ENCODE measurements at regions not wholly inside any gene's neighbourhood (a gene's known extent, or its start where the extent isn't known, plus 50 kb on each side); places are given as distances from the start of the nearest gene placed in this dataset.
"Not testable (repeated sequence)": the region's sequence is repeated elsewhere in the genome, so short reads cannot be mapped to it uniquely, and the experiment has no call there.

DNA sequence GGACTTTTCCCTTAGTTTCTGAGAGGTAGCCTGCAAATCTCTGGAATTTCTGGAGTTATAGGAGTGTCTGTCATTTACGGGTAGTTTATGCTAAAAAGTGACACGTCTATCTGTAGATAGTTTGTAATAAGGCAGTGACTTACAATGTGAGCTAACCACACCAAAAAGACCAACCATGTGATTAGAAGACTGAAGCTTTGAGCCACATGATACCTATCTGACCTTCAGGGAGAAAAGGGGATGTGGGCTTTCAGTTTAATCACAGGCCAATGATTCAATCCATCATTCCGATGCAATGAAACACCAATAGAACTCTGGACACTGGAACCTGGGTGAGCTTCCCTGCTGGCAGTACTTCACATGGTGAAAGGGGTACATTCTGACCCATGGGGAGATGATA, 254.6 kb upstream of the GK2 start:
- DNase-seq (ENCODE audit: low read depth) = no peak

DNA sequence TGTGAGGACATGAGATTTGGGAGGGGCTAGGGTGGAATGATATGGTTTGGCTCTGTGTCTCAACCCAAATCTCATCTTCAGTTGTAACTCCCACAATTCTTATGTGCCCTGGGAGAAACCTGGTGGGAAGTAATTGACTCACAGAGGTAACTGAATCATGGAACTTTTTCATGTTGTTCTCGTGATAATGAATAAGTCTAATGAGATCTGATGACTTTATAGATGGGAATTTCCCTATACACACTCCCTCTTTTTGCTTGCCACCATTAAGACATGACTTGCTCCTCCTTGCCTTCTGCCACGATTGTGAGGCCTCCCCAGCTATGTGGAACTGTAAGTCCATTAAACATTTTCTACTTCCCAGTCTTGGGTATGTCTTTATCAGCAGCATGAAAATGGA, 253.2 kb upstream of the GK2 start:
- no peak for DNase-seq (ENCODE audit: low read depth)

DNA sequence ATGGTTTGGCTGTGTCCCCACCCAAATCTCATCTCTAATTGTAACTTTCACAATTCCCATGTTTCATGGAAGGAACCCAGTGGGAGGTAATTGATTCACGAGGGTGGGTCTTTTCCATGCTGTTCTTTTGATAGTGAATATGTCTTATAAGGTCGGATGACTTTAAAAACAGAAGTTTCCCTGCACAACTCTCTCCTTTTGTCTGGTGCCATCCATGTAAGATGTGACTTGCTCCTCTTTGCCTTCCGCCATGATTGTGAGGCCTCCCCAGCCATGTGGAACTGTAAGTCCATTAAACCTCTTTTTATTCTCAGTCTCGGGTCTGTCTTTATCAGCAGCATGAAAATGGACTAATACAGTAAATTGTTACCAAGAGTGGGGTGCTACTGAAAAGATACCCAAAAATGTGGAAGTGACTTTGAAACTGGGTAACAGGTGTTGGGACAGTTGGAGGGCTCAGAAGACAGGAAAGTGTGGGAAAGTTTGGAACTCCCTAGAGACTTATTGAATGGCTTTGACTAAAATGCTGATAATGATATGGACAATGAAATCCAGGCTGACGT, 251.4 kb upstream of the GK2 start:
- DNase-seq (ENCODE audit: low read depth) = not testable (repeated sequence)

DNA sequence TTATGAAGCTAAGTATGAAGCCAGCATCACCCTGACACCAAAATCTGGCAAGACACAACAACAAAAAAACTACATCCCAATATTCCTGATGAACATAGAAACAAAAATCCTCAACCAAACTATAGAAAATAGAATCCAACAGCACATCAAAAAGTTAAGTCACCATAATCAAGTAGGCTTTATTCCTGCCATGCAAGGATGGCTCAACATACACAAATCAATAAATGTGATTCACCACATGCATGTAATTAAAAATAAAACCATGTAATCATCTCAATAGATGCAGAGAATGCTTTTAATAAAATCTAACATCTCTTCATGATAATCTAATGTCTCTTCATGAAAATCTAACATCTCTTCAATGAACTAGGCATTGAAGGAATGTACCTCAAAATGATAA, 249.4 kb upstream of the GK2 start:
- DNase-seq (ENCODE audit: low read depth) = no peak

DNA sequence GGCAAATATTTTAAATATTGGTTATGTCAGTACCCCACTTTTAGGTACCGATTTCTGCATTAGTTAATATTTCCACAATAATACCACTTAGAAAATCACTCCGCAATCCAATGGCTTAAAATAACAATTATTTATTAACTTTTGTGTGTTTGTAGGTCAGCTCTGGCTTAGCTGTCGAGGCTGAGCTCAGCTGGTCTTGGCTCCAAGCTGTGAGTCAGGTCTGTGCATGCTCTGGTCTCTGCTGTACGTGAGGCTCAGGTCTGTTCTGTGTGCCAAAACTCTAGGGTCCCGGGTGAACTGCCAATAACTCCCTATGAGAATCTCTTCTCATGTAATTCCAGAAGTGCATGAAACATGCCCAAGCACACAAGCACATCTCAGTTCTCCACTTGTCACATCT, 245.8 kb upstream of the GK2 start:
- DNase-seq (ENCODE audit: low read depth) = no peak

DNA sequence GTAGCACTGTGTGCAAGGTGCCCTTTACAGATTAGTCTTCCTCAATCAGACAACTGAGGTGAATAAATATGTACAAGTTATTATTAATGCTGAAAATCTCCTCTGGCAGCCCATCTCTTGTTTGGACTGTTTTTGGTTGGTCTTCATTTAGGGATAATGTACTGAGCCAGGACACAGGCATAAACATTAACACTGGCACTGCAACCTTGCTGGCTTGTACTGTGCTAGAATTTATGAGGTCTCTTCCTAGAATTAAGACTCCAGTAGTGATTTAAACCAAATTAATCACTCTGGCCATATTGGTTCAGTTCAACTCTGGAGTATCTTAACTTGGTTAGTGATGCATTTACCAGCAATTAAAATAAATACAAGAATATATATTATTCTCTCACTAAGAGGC, 244.7 kb upstream of the GK2 start:
- no peak for DNase-seq (ENCODE audit: low read depth)

DNA sequence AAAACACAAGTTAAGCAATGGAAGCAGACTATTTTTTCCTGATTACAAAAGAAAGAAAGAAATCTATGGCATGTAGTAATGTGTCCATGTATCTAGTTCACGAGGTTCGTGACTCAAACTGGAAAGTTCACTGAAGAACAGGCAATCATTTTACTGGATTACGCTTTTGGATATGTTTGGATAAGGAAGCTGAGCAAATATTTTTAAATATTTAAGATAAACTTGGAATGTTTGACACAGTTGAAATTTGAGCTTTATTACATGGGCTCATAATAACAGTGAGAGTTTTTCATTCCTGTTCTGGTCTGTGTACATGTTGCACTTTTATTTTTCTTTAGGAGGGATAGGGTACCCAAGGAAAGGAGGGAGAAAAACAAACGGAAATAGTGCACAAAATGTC, 244.2 kb upstream of the GK2 start:
- DNase-seq (ENCODE audit: low read depth) = peak; percentile 24

DNA sequence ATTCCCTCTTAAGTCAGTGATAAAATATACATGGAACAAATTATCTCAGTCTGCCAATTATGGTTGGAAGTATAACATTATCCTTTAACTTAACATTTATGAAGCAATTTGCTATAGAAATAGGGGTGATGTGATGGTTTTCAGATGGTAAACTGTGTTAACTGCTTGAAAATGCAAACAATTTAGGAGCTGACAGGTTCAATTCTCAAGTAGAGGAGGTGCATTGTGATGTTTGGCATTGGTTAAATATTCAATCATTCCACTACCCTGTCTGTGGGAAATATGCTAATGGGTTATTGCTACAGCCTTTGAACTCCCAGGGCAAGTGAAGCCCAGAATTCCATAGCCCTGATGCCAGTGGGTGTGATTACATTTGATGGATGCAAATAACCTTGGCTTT, 243.4 kb upstream of the GK2 start:
- DNase-seq (ENCODE audit: low read depth) = no peak

DNA sequence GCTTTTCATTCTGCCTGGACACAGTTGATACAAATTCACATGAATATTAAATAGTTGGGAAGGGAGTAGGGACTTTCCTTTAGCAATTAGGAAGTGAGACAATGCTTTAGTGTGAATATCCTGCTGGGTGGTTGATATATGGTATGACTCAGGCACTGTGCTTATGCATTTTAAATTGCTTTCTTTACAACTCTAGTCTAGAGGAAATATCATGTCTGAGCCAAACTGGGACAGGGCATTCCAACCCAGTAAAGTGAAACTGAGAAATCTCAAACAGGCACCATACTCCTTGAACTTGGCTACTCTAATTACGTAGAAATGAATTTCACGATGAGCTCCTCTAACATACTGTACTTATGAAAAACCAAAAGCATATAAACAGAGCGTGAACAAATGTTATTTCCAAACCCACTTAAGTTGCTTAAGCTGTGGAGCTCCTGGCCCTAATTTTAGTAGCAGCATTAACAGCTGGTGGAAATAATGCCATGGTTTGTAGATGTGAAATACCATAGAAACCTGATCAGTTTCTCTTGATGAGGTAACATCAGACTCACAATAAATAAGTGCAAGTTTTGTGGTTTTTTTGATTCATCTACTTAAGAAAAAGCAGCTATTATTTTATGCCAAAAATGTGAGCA, 242.9 kb upstream of the GK2 start:
- DNase-seq (ENCODE audit: low read depth) = no peak

DNA sequence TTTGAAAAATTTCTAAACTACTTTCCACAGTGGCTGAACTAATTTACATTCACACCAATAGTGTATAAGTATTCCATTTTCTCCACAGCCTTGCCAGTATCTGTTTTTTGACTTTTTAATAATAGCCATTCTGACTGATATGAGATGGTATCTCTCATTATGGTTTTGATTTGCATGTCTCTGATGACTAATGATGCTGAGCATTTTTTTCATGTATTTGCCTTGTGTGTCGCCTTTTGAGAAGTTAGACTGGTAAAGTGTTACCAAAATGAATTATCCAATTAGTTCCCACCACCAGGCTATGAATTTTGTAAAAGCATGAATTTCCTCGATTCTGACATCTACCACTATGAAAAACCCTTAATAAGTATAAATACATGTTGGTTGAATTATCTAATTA, 242.2 kb upstream of the GK2 start:
- DNase-seq (ENCODE audit: low read depth) = no peak

DNA sequence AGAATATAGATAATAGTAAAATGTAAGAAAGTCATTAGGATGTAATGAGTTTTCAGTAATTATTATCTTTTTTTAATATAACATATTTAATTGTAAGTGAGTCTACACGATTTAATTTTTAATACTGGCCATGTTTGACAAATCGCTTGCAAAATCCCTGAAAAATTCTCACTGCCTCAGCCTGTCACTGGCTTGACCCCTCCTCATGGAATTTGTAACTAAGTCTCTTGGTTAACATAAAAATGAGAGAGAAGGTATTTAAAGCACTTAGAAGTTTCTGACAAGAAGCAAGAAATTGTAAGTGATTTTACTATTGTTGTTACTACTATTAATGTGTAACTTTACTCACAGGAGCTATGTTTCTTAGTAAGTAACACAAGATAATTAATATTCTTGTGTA, 237.9 kb upstream of the GK2 start:
- no peak for DNase-seq (ENCODE audit: low read depth)

DNA sequence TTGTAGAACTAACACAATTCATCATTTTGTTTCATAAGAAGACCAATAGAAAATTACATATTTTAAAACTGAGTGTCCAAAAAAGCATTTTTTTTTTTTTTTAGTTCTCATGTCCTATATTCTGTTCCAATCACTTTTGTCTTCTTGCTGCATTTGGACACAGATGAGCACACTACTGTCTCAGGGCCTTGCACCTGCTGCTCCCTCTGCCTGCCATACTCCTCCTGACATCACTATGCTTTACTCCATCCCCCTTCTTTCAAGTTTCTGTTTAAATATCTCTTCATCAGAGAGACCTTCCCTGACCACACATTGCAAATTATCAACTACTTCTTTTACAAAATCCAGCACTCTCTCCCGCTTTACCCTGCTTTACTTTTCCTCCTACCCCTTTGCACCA, 230.7 kb upstream of the GK2 start:
- no peak for DNase-seq (ENCODE audit: low read depth)

DNA sequence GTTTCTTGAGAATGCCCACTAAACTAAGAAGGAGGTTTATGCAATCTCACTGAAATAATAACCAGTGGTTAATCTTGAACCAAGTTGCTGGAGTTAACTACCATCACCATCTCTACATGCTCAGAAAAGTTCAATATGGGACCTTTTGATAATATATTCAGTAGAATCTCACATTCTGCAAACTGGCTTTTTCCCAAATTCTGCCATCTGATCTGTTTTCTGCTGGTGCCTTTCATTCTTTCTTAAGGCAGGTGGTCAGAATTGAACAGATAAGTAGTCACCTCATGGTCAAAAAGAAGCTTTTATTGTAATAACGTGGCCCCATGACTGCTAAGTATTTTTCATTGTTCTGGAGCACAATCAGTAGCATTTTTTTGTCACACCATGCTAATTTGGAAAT, 229.0 kb upstream of the GK2 start:
- no peak for DNase-seq (ENCODE audit: low read depth)

DNA sequence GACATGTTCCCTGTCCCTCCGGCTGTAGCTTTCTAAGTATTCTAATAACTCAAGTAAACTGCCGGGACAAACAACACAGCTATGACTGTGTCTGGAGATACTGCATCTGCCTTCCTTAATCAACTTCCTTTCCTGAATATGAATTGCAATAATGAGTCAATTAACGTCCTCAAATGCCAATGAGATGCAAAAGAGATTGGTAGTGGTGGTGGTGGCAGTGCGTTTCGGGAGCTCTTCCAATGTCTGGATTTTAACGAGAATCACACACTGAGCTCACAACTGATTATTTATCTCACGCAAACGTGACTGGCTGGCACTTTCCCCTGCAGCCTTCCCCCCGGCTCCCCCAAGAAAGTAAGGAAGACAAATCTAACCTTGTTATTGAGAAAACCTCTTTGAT, 226.1 kb upstream of the GK2 start:
- no peak for DNase-seq (ENCODE audit: low read depth)

DNA sequence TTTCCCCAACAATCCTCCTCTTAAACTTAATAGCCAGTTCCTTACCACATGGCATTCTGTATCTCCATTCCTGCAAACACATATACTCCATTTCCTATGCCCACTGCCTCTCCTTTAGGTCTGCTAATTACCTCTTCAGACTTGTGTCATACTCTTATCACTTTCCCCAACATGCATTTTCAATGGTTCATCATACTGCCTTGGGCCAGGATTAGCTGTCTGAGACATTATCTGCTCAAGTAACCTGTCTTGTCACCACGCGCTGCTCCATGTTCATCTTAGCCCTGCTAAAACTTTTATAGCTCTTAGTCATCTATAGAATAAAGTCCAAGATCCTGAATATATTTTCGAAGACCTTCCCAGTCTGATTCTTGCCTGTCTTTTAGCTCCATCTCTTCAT, 224.1 kb upstream of the GK2 start:
- no peak for DNase-seq (ENCODE audit: low read depth)

DNA sequence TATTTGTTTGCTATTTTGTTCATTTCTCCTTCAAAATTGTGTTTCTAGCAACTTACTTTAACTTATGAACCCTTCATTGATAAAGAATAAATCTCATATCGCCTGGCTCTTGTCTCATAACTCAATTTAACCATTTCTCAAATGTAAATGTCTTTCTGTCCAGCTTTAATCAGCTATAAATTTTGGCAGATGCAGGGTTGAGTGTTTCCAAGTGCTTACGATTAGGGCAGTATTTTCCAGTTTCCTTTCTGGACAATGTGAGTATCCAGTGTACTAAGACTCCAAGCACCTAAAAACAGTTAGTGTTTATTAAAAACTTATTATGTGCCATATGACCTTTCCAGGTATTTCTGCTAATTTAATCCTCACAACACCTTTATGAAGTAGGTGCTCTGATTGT, 218.6 kb upstream of the GK2 start:
- DNase-seq (ENCODE audit: low read depth) = no peak

DNA sequence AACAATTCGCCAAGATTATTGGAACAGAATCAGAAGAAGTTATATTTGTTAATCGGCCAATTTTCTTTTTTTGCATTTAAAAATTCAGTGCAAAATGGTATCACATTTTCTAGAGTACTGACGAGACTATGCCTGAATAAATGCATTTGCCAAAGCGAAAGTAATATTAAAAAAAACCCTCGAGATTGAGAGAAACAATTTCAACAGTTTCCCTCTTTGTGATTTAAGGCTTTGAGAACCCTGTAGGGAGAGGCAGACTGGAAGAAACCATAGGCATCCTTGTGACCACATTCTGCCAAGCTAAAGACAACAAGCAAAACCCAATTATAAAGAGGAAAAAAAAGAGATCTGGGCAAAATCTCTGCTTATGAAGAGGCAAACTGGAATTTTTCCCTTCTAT, 218.1 kb upstream of the GK2 start:
- DNase-seq (ENCODE audit: low read depth) = no peak

DNA sequence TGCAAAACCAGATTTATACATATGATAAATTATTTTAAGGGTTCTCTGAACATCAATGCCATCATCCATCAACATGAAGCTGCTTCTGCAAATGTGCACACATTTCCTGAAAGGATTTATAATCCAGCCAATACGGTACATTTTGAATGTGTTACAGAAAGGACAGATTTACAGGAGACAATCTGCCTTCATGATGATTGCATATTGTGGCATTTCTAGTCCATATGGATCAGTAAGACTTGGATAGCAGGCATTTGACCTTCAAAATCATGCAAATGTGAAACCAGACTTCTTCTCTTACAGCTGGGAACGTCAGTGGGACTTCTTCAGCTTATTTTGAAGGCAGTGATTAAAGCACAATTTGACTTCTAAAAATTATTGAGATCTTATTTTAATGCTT, 217.3 kb upstream of the GK2 start:
- DNase-seq (ENCODE audit: low read depth) = no peak

DNA sequence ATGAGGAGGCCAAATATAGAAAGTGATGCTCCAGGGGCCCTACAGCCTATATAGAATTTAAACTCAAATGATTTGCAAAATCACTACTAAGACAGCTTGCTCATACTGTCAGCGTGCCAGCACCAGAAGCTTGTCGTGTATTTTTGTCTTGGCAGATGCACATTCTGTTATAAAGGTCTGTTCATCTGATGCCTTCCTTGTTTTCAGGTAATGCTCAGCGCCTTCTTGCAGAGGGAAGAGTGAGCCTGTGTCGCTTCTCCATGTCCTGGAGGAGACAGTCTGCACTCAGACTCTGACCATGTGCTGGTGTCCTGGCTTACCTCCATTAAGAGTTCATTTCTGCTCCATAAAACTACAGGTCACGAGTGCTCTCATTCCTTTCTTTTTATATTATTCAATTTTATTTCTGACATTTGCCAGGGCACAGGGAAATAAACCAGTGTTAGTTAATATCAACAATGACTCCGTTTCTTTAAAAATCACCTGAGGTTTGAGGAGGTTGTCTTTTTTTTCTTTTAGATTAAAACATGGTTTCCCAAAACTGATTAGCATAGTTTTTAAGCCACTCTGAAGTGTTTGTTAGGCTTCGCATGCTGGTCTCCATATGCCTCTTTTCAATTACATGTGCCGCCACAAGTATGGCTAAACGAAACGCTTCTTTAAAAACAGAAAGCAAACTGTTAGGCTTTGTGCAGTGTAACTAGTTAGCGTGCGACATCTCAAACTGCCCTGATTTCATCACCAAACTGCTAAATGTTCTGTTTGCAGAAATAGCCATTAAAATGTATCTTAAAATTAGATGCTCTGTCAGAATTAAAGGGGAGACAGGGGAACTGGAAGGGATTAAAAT, 215.2 kb upstream of the GK2 start:
- DNase-seq (ENCODE audit: low read depth) = no peak

DNA sequence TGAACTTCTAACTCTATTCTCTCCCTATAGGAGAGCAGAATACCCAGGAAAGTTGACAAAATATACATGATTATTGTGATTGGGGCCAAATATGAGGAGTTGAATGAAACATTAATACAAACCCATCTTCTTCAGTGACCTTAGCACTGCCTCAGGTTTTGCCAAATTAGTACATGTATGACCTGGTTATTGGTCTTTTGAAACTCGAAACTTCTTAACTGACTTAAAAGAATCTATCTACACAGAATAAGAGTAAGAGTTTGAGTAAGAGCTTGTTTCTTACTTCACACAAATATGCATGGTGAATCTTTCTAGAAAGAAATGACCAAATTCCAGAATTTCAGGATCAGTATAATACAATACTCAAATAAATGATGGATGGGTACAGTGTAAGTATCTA, 213.0 kb upstream of the GK2 start:
- DNase-seq (ENCODE audit: low read depth) = no peak

DNA sequence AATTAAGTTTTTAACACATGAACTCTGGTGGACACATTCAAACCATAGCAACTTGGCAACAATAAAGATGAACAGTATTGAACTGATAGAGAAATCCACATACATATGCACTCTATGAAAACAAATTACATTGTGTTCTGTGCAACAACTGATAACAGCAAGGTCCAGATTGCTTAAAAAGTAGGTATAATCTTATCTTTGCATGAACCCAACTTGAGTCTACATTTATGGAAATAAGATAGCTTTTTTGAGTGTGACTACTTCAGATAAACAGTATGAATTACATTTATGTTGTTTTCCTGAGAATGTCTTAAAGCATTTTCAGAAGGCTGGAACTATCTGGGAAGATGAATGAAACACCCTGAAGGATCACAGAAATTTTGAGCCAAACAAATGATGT, 212.6 kb upstream of the GK2 start:
- DNase-seq (ENCODE audit: low read depth) = no peak

DNA sequence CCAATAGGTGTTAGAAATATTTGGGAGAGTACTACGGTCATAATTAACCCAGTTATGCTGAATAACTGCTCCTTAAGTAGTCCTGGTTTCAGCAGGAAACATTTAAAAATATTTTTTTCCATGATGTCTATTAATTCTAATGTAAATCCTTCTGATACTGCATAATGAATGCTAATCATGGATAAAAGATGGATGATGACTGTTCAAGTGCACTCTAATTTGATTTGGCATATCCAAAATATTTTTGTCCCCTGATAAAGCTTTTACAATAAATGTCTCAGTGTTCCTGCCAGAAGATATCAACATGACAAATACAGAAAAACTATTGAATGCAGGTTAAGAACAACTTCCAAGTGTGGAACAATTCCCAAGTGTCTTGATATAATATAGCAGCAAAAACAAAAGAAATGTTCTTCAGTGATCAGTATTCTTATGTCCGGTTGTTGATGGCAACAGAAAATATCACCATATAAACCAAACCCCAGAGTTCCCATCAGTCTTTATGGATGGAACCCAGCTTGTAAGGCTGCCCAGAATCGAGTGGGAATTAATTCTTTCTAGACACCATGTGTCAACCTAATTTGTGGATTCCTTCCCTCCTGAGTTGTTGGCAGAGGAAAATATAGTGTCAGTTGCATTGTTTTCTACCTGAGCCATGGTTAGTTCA, 205.4 kb upstream of the GK2 start:
- no peak for DNase-seq (ENCODE audit: low read depth)

DNA sequence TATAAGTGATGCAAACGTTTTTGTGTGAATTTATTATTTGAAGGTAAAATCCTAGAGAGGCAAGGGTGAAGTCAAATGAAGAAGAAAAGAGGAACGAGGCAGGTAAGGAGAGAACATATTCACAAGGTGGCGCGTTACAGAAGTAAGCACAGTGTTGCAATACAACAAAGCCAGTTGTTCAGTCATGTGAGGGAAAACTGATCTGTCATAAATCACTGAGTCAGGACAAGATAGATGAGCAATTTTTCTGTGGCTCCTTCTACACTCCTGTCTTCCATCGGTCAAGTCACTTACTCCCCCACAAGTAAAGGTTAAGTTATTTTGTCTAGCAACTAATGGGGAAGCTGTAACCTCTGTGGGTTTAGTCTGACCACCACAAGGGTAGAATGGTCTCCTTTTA, 203.0 kb upstream of the GK2 start:
- no peak for DNase-seq (ENCODE audit: low read depth)

Data from HS-27A (cell line).